Endothelial cell of umbilical vein (primary cell): ENCODE measurements at regions not wholly inside any gene's neighbourhood (a gene's known extent, or its start where the extent isn't known, plus 50 kb on each side); places are given as distances from the start of the nearest gene placed in this dataset.

Experiments
- BruUV-seq: library from RNA; stranded (reverse); fragments of 400-500 nt; replicated peaks from 2 replicates; lab custom pipeline; 2021; lab: Mats Ljungman, UMichigan
- CTCF ChIA-PET: fragments of 300-600, 350-600 bp; sonication (Branson Sonifier 250); formaldehyde crosslinking; loops from one replicate; lab custom pipeline; 2021; ENCODE audit warnings: antibody characterized with exemption, inconsistent platforms; lab: Charles Lee
- POLR2A ChIA-PET: fragments of 300-600, 350-600 bp; sonication (Branson Sonifier 250); formaldehyde crosslinking; loops from one replicate; lab custom pipeline; 2021; ENCODE audit warnings: antibody characterized with exemption, inconsistent platforms; lab: Charles Lee
- DNase-seq: peaks from one replicate; pipeline ENCODE4 v3.0.0-alpha.2; 2011; ENCODE audit warnings: low read depth, low spot score
- FAIRE-seq: peaks from 2 replicates; lab custom pipeline; 2011; peaks lifted over from hg19 to GRCh38; lab: Jason Lieb, UNC
- H2AFZ ChIP-seq: 2 replicates; pipeline ENCODE4 v1.6.0; 2012; ENCODE audit warnings: low read depth, low read length, control low read depth, inconsistent platforms
- H3K27ac ChIP-seq: 2 replicates; pipeline ENCODE4 v1.5.1; 2011; ENCODE audit warnings: low read depth, mild to moderate bottlenecking, control low read depth, low read length, moderate library complexity; ENCODE audit not compliant: insufficient read depth
- H3K27me3 ChIP-seq, 2 experiments: 2 replicates each; pipeline versions ENCODE4 v1.6.0 to v1.6.1; 2011; ENCODE audit warnings: low read length in 2 of 2, mixed read lengths in 1 of 2; ENCODE audit not compliant: control insufficient read depth in 2 of 2, insufficient read depth in 2 of 2
- H3K36me3 ChIP-seq, 2 experiments: 2 replicates in 1 of 2; 3 replicates in 1 of 2; pipeline ENCODE4 v1.5.1; 2011; ENCODE audit warnings: low read length in 2 of 2, mild to moderate bottlenecking in 1 of 2, moderate library complexity in 1 of 2; ENCODE audit not compliant: control insufficient read depth in 2 of 2, insufficient read depth in 2 of 2; ENCODE audit errors: extremely low read depth in 1 of 2
- H3K4me1 ChIP-seq: 3 replicates; pipeline ENCODE4 v1.5.1; 2011; ENCODE audit warnings: mild to moderate bottlenecking, low read length; ENCODE audit not compliant: control insufficient read depth, insufficient read depth; ENCODE audit errors: extremely low read depth
- H3K4me2 ChIP-seq: 2 replicates; pipeline ENCODE4 v1.6.1; 2011; ENCODE audit warnings: low read length, control low read depth, mixed read lengths; ENCODE audit not compliant: insufficient read depth
- H3K4me3 ChIP-seq, 3 experiments: fragments of 200-600 bp in 1 of 3; sonication (generic), shearing (Covaris generic) in 1 of 3; replicated peaks in 1 of 3; 2 replicates each; pipeline ENCODE4 v1.5.1; 2011 to 2016; ENCODE audit warnings: control low read depth in 3 of 3, low read length in 3 of 3, mild to moderate bottlenecking in 2 of 3, inconsistent platforms in 1 of 3, low read depth in 1 of 3, moderate library complexity in 1 of 3; ENCODE audit not compliant: insufficient read depth in 1 of 3
- H3K79me2 ChIP-seq: 2 replicates; pipeline ENCODE4 v1.6.0; 2012; ENCODE audit warnings: low read length, inconsistent platforms; ENCODE audit not compliant: control insufficient read depth, insufficient read depth
- H3K9ac ChIP-seq: replicated peaks from 2 replicates; pipeline ENCODE3; 2011; ENCODE audit warnings: low read length, control low read depth; ENCODE audit not compliant: insufficient read depth; ENCODE audit errors: extremely low read depth
- H3K9me1 ChIP-seq: replicated peaks from 3 replicates; pipeline ENCODE4 v1.6.0; 2011; ENCODE audit warnings: mild to moderate bottlenecking, low read length; ENCODE audit not compliant: control insufficient read depth, insufficient read depth; ENCODE audit errors: extremely low read depth
- H3K9me3 ChIP-seq: replicated peaks from 2 replicates; pipeline ENCODE4 v1.5.1; 2012; ENCODE audit warnings: low read length, inconsistent platforms; ENCODE audit not compliant: control insufficient read depth, insufficient read depth
- H4K20me1 ChIP-seq: replicated peaks from 2 replicates; pipeline ENCODE3; 2011; ENCODE audit warnings: mild to moderate bottlenecking, low read length; ENCODE audit not compliant: control insufficient read depth, insufficient read depth; ENCODE audit errors: extremely low read depth
- CTCF ChIP-seq, 2 donors: IDR thresholded peaks; 1 replicate in 1 of 2; 2 replicates in 1 of 2; pipeline ENCODE4 v1.5.1; 2011; ENCODE audit warnings: low read length in 2 of 2, mild to moderate bottlenecking in 2 of 2, moderate library complexity in 2 of 2, control low read depth in 1 of 2, inconsistent platforms in 1 of 2, low read depth in 1 of 2; ENCODE audit not compliant: insufficient read depth in 1 of 2; ENCODE audit errors: extremely low read depth in 1 of 2
- EZH2 ChIP-seq: IDR thresholded peaks from 2 replicates; pipeline ENCODE4 v1.6.1; 2012; ENCODE audit warnings: borderline replicate concordance, low read depth, mild to moderate bottlenecking, moderate library complexity, low read length, inconsistent platforms; ENCODE audit not compliant: severe bottlenecking
- FOS ChIP-seq: IDR thresholded peaks from 2 replicates; pipeline ENCODE4 v1.6.1; 2011; ENCODE audit warnings: mild to moderate bottlenecking, low read length, moderate library complexity, borderline replicate concordance; ENCODE audit not compliant: insufficient read depth
- GATA2 ChIP-seq: IDR thresholded peaks from 2 replicates; pipeline ENCODE4 v1.7.0; 2011; ENCODE audit warnings: low read depth, mild to moderate bottlenecking, moderate library complexity, mixed read lengths, low read length; ENCODE audit not compliant: insufficient read length, insufficient read depth
- JUN ChIP-seq: IDR thresholded peaks from 2 replicates; pipeline ENCODE4 v1.6.1; 2011; ENCODE audit warnings: borderline replicate concordance, low read depth; ENCODE audit not compliant: insufficient read length, insufficient read depth
- MAX ChIP-seq: IDR thresholded peaks from 2 replicates; pipeline ENCODE4 v1.6.1; 2011; ENCODE audit not compliant: insufficient read depth, insufficient read length
- MYC ChIP-seq: IDR thresholded peaks from one replicate; pipeline ENCODE4 v1.6.1; 2011; ENCODE audit warnings: mild to moderate bottlenecking, low read depth, low read length
- POLR2A ChIP-seq: IDR thresholded peaks from 2 replicates; pipeline ENCODE4 v1.6.1; 2012; ENCODE audit warnings: low read depth, mild to moderate bottlenecking, control low read depth, low read length
- POLR2AphosphoS5 ChIP-seq: IDR thresholded peaks from 2 replicates; pipeline ENCODE4 v1.6.1; 2012; ENCODE audit warnings: low read depth, mild to moderate bottlenecking, control low read depth, low read length, moderate library complexity; ENCODE audit not compliant: insufficient read depth
- dilution Hi-C: fragments of 300-500 bp; cut with MboI; formaldehyde crosslinking; loops from one replicate; pipeline ENCODE4 v1.15.0; 2019; ENCODE audit warnings: low sequenced_read_pairs; ENCODE audit not compliant: extremely low pct_ligation_motif_present
- intact Hi-C: fragments of 100-400 bp; cut with micrococcal nuclease; formaldehyde crosslinking; loops from one replicate; pipeline ENCODE4 v1.10.0; 2022

- H3K27ac ChIP-seq, result no peak overlapping the region
- FAIRE-seq (no peak), DNase-seq (no peak)
- H3K27me3 ChIP-seq, result no peaks in the 10 kb centered on the region
- no peaks in the 10 kb centered on the region for H3K4me1 ChIP-seq
- POLR2A ChIA-PET, result no interaction called here
- H3K79me2 ChIP-seq, result no peaks in the 10 kb centered on the region
- no TSS peak for BruUV-seq
- H3K36me3 ChIP-seq, result no peaks in the 10 kb centered on the region
- no peaks in the 10 kb centered on the region for H3K9me3 ChIP-seq
- dilution Hi-C loops, result no loop called here
- H3K9me1 ChIP-seq, result no peaks in the 10 kb centered on the region
- H4K20me1 ChIP-seq, result no peaks in the 10 kb centered on the region
- TF ChIP-seq POLR2AphosphoS5 (no peak), JUN (no peak), MAX (no peak), GATA2 (no peak), POLR2A (no peak), FOS (no peak), MYC (no peak), EZH2 (no peak), CTCF (IDR thresholded peaks at IDR 0.05; ENCODE audit: extremely low read depth in 1 of 2, insufficient read depth in 1 of 2, low read depth in 1 of 2, low read length in 2 of 2) (no peak)
- no peak overlapping the region for H2AFZ ChIP-seq
- no peak overlapping the region for H3K4me3 ChIP-seq
- no peak overlapping the region for H3K9ac ChIP-seq
- H3K4me2 ChIP-seq, result no peak overlapping the region
- intact Hi-C loops, result loop anchor here (10.0 kb wide), 1 partner anchor 482 kb away; no protein-coding TSS in a partner anchor
- CTCF ChIA-PET, result interaction anchor here (1.3 to 1.7 kb wide), 2 partner anchors 9 to 17 kb away, joined by 3 to 4 read pairs; no protein-coding TSS in a partner anchor
These were observed 356.6 kb upstream of the LYPLAL1 start for GRCh38 chr1:218817071-218817470.
